Type B pancreatic cell (in vitro differentiated cells): ENCODE measurements at regions not wholly inside any gene's neighbourhood (a gene's known extent, or its start where the extent isn't known, plus 50 kb on each side); places are given as distances from the start of the nearest gene placed in this dataset.

Experiments
- DNase-seq: peaks from one replicate; pipeline ENCODE4 v3.0.0; 2021; ENCODE audit warnings: mixed read lengths; ENCODE audit not compliant: unreplicated experiment; ENCODE audit errors: extremely low spot score
- H3K27ac Mint-ChIP-seq: 2 replicates; pipeline ENCODE4 v1.8.0; 2021; ENCODE audit warnings: mild to moderate bottlenecking, mixed read lengths
- H3K27me3 Mint-ChIP-seq: 2 replicates; pipeline ENCODE4 v1.8.0; 2021; ENCODE audit warnings: mixed read lengths
- H3K36me3 Mint-ChIP-seq: 2 replicates; pipeline ENCODE4 v1.8.0; 2021; ENCODE audit warnings: mixed read lengths
- H3K4me1 Mint-ChIP-seq: one replicate; pipeline ENCODE4 v1.8.0; 2021; ENCODE audit warnings: mixed read lengths; ENCODE audit not compliant: unreplicated experiment
- H3K4me3 Mint-ChIP-seq: 2 replicates; pipeline ENCODE4 v1.8.0; 2021; ENCODE audit warnings: mild to moderate bottlenecking, mixed read lengths
- H3K9me3 Mint-ChIP-seq: 2 replicates; pipeline ENCODE4 v1.8.0; 2021; ENCODE audit warnings: mixed read lengths
- TF ChIP-seq, protein P1 (sequence below): fragments of 200-600 bp; sonication (generic); conservative IDR thresholded peaks from 2 replicates; pipeline ENCODE4 v1.5.0; 2021; ENCODE audit warnings: antibody characterized with exemption, mild to moderate bottlenecking

DNA sequence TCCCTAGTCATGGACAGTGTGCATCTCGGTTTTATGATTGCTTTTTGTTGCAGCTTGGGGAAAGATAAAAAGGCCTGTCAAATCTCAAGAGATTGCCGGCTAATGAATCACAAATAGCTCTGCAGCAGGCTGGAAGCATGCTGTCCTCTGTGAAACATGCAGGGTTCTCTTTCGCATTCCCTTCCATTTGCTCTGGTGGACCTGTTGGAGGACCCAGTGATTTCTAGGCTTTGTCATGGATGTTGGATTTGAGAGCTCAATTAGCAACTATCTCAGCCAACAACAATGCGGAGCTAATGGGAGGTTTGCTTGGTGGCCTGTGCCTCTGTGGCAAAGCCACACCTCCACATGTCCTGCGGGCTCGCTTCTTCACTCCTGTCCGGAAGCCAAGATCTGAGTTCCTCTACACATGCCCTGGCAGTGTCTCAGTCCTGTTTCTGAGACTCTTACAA is 418.1 kb upstream of the ARGLU1 start:
- peaks cover 26% of the 10 kb centered on the region for H3K4me1 Mint-ChIP-seq
- peaks cover 3% of the 10 kb centered on the region for H3K9me3 Mint-ChIP-seq
- TF ChIP-seq, protein P1, sequence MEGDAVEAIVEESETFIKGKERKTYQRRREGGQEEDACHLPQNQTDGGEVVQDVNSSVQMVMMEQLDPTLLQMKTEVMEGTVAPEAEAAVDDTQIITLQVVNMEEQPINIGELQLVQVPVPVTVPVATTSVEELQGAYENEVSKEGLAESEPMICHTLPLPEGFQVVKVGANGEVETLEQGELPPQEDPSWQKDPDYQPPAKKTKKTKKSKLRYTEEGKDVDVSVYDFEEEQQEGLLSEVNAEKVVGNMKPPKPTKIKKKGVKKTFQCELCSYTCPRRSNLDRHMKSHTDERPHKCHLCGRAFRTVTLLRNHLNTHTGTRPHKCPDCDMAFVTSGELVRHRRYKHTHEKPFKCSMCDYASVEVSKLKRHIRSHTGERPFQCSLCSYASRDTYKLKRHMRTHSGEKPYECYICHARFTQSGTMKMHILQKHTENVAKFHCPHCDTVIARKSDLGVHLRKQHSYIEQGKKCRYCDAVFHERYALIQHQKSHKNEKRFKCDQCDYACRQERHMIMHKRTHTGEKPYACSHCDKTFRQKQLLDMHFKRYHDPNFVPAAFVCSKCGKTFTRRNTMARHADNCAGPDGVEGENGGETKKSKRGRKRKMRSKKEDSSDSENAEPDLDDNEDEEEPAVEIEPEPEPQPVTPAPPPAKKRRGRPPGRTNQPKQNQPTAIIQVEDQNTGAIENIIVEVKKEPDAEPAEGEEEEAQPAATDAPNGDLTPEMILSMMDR: no peak
- H3K27me3 Mint-ChIP-seq: no peaks in the 10 kb centered on the region
- H3K4me3 Mint-ChIP-seq: no peak overlapping the region
- no peak for DNase-seq
- H3K36me3 Mint-ChIP-seq: no peaks in the 10 kb centered on the region
- no peak overlapping the region for H3K27ac Mint-ChIP-seq

DNA sequence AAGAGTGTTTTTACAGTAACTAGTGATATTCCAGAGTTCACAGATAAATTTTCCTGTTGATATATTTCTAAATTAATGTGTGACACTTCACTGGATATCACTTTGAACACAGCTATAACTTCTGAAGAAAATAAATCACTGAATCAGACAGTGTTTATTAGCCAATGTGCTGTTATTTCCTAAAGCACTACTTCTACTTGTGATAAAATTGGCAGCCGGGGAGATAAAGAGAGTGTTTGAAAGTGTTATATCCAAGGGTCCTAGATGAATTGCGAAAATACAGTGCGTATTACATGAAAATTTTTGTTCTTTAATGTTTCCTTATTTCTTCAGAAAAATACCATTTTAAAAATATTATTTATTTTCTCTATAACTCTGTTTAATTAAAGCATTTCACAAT is 417.5 kb upstream of the ARGLU1 start:
- Mint-ChIP-seq H3K36me3 (no peaks in the 10 kb centered on the region), H3K4me3 (no peak overlapping the region), H3K9me3 (peaks cover 3% of the 10 kb centered on the region), H3K27ac (no peak overlapping the region), H3K4me1 (peaks cover 26% of the 10 kb centered on the region), H3K27me3 (no peaks in the 10 kb centered on the region)
- DNase-seq: no peak
- TF ChIP-seq, protein P1: no peak

DNA sequence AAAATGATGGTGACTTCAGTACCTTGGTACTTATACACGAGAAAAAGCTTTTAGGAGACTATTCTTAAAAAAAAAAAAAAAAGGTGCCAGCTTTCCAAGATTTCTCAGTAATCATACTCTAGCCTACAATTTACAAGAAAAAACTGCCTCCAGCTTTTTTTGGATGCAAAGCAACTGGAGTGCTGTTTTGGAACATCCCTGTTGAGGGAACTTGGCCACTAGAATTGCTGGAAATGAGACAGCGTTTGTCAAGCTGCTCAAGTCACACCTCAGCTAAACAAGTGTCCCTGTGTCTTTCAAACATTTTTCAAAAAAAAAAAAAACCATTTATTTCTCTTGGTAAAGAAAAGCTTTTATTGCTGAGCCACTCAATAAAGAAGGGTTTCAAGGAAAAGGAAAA is 413.1 kb upstream of the ARGLU1 start:
- H3K27ac Mint-ChIP-seq: no peak overlapping the region
- H3K9me3 Mint-ChIP-seq: no peaks in the 10 kb centered on the region
- TF ChIP-seq, protein P1: no peak
- no peaks in the 10 kb centered on the region for H3K36me3 Mint-ChIP-seq
- H3K27me3 Mint-ChIP-seq: no peaks in the 10 kb centered on the region
- peaks cover 8% of the 10 kb centered on the region for H3K4me1 Mint-ChIP-seq
- H3K4me3 Mint-ChIP-seq: no peak overlapping the region
- DNase-seq: no peak

DNA sequence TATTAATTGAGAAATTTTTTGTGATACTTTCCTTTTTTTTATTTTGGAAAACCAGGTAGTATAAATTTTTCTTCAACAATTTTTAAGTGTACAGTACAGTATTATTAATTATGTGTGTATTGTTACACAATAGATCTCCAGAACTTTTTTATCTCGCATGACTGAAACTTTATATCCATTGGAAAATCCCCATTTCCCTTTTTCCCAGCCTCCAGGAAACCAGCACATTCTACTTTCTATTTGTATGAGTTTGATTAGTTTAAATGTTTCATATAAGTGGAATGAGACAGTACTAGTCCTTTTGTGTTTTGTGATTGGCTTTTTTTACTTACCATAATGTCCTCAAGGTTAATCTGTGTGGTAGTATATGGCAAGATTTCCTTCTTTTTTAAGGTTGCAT is 399.5 kb upstream of the ARGLU1 start:
- H3K27ac Mint-ChIP-seq: no peak overlapping the region
- H3K4me3 Mint-ChIP-seq: no peak overlapping the region
- peaks cover 10% of the 10 kb centered on the region for H3K4me1 Mint-ChIP-seq
- H3K27me3 Mint-ChIP-seq: peaks cover 3% of the 10 kb centered on the region
- no peaks in the 10 kb centered on the region for H3K9me3 Mint-ChIP-seq
- no peaks in the 10 kb centered on the region for H3K36me3 Mint-ChIP-seq
- DNase-seq: no peak
- TF ChIP-seq, protein P1: no peak

DNA sequence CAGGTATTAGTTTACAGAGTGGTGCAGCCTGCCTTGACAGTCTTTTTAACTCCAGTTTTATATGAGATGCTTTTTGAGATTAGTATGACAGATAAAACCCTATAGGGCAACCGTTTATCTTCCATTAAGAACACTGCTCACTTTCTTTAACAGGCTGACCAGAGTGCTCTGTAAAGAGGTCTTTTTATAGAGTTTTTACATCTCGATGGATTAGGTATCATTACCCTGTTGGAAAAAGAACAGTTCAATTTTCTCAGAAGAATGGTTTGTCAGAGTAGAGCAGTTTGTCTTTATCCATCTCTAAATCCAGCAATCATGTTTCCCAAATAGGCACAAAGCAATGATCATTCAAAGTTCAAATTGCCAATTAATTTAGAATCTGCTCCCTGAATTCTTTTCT is 395.2 kb upstream of the ARGLU1 start:
- TF ChIP-seq, protein P1: no peak
- Mint-ChIP-seq H3K9me3 (no peaks in the 10 kb centered on the region), H3K36me3 (no peaks in the 10 kb centered on the region), H3K27ac (no peak overlapping the region), H3K4me3 (no peak overlapping the region), H3K4me1 (peaks cover 12% of the 10 kb centered on the region), H3K27me3 (no peaks in the 10 kb centered on the region)
- no peak for DNase-seq

DNA sequence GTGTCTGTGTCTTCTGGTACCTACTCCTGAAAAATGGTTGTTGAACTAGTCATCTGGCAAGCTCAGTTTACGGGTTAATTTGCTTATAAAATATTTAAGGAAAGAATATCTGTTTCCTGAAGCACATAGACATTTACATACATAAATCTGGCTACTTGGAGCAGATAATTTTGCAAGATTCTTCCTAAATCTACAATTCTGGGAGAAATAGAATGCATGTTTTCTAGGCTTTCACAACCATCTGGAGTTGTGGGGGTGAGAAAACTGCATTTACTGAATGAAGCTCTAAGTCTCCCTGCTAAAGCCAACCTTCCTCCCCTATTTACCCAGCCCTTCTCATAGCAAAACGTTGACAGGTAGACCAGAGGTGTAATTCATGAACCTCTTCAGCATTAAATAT is 393.7 kb upstream of the ARGLU1 start:
- H3K4me1 Mint-ChIP-seq: peaks cover 12% of the 10 kb centered on the region
- TF ChIP-seq, protein P1: no peak
- H3K36me3 Mint-ChIP-seq: no peaks in the 10 kb centered on the region
- H3K4me3 Mint-ChIP-seq: no peak overlapping the region
- DNase-seq: no peak
- H3K9me3 Mint-ChIP-seq: no peaks in the 10 kb centered on the region
- H3K27me3 Mint-ChIP-seq: no peaks in the 10 kb centered on the region
- no peak overlapping the region for H3K27ac Mint-ChIP-seq
